GM12873 (cell line): ENCODE measurements at regions not wholly inside any gene's neighbourhood (a gene's known extent, or its start where the extent isn't known, plus 50 kb on each side); places are given as distances from the start of the nearest gene placed in this dataset.

Experiments
- CTCF ChIP-seq: IDR thresholded peaks from 2 replicates; pipeline ENCODE4 v1.5.1; 2012; ENCODE audit warnings: low read depth, mild to moderate bottlenecking, moderate library complexity, low read length, control low read depth; ENCODE audit not compliant: insufficient read depth; ENCODE audit errors: missing control alignments

- no peak for TF ChIP-seq CTCF
Measured at GRCh38 chr6:154591234-154591633, 80.7 kb upstream of the CNKSR3 start.

GRCh38 chr6:154592199-154592860 is 81.8 kb upstream of the CNKSR3 start:
- no peak for TF ChIP-seq CTCF

- TF ChIP-seq CTCF: no peak
Measured at GRCh38 chr6:154593122-154593521, 82.6 kb upstream of the CNKSR3 start.

- TF ChIP-seq CTCF: no peak
Measured at GRCh38 chr6:154594496-154595198, 84.2 kb upstream of the CNKSR3 start.

- no peak for TF ChIP-seq CTCF
Measured at GRCh38 chr6:154595538-154595937, 85.1 kb upstream of the CNKSR3 start.

- TF ChIP-seq CTCF: no peak
Measured at GRCh38 chr6:154596009-154596408, 85.5 kb upstream of the CNKSR3 start.

GRCh38 chr6:154596701-154597100 is 86.2 kb upstream of the CNKSR3 start:
- TF ChIP-seq CTCF: no peak
